Endothelial cell (in vitro differentiated cells): ENCODE measurements at regions not wholly inside any gene's neighbourhood (a gene's known extent, or its start where the extent isn't known, plus 50 kb on each side); places are given as distances from the start of the nearest gene placed in this dataset.
"Not testable (repeated sequence)": the region's sequence is repeated elsewhere in the genome, so short reads cannot be mapped to it uniquely, and the experiment has no call there.

Experiments used
- DNase-seq: peaks from one replicate; pipeline ENCODE4 v3.0.0; 2021; ENCODE audit warnings: low spot score
- H3K27ac Mint-ChIP-seq: one replicate; pipeline ENCODE4 v1.8.0; 2021; ENCODE audit warnings: mixed read lengths, inconsistent platforms; ENCODE audit not compliant: unreplicated experiment
- H3K27me3 Mint-ChIP-seq: one replicate; pipeline ENCODE4 v1.8.0; 2021; ENCODE audit warnings: mild to moderate bottlenecking, moderate library complexity, mixed read lengths, inconsistent platforms; ENCODE audit not compliant: unreplicated experiment
- H3K36me3 Mint-ChIP-seq: one replicate; pipeline ENCODE4 v1.8.0; 2021; ENCODE audit warnings: mild to moderate bottlenecking, low read depth, mixed read lengths, inconsistent platforms; ENCODE audit not compliant: unreplicated experiment
- H3K4me1 Mint-ChIP-seq: one replicate; pipeline ENCODE4 v1.8.0; 2021; ENCODE audit warnings: mild to moderate bottlenecking, mixed read lengths, inconsistent platforms; ENCODE audit not compliant: unreplicated experiment
- H3K4me3 Mint-ChIP-seq: one replicate; pipeline ENCODE4 v1.8.0; 2021; ENCODE audit warnings: mild to moderate bottlenecking, mixed read lengths, inconsistent platforms; ENCODE audit not compliant: unreplicated experiment
- H3K9me3 Mint-ChIP-seq: one replicate; pipeline ENCODE4 v1.8.0; 2021; ENCODE audit warnings: mixed read lengths, inconsistent platforms; ENCODE audit not compliant: unreplicated experiment
- TF ChIP-seq, protein P1 (sequence below): fragments of 200-600 bp; sonication (generic); IDR thresholded peaks from one replicate; pipeline ENCODE4 v1.5.0; 2021; ENCODE audit warnings: antibody characterized with exemption; ENCODE audit not compliant: unreplicated experiment

DNA sequence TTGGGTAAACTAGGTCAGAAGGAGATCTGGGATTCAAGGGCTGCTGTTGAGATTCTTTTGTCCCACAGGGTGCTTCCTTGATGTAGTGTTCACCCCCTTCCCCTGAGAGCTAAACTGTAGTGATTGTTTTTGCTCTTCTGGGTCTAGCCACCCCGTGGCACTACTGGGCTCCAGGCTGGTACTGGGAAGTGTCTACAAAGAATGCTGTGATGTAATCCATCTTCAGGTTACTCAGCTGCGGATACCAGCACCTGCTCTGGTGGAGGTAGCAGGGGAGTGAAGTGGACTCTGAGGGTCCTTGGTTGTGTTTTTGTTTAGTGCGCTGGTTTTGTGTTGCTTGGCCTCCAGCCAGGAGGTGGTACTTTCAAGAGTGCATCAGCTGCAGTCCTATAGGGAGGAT lies 365.5 kb downstream of the ZNF674 start:
- Mint-ChIP-seq H3K27ac (no peak overlapping the region), H3K4me1 (no peaks in the 10 kb centered on the region), H3K27me3 (peaks cover 2% of the 10 kb centered on the region), H3K4me3 (no peak overlapping the region), H3K36me3 (no peaks in the 10 kb centered on the region), H3K9me3 (no peaks in the 10 kb centered on the region)
- TF ChIP-seq, protein P1, sequence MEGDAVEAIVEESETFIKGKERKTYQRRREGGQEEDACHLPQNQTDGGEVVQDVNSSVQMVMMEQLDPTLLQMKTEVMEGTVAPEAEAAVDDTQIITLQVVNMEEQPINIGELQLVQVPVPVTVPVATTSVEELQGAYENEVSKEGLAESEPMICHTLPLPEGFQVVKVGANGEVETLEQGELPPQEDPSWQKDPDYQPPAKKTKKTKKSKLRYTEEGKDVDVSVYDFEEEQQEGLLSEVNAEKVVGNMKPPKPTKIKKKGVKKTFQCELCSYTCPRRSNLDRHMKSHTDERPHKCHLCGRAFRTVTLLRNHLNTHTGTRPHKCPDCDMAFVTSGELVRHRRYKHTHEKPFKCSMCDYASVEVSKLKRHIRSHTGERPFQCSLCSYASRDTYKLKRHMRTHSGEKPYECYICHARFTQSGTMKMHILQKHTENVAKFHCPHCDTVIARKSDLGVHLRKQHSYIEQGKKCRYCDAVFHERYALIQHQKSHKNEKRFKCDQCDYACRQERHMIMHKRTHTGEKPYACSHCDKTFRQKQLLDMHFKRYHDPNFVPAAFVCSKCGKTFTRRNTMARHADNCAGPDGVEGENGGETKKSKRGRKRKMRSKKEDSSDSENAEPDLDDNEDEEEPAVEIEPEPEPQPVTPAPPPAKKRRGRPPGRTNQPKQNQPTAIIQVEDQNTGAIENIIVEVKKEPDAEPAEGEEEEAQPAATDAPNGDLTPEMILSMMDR = no peak
- DNase-seq = no peak

DNA sequence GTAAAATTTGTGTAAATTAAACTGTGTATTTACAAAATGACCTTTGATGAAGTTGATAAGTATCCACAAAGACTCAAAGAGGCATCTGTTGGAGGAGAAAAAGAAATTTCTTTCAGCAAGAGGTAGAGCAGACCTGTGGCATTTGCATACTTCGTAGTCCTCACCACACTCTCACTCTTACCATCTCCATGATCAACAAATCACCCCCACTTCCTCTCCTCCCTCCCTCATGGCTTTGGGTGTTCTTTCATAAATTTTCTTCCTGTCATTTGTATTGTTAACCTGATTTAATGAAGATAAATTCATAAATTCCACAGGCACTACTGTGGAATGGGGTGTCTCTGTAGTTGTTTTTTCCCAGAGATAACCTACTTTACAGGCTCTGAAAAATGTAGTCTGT lies 366.5 kb downstream of the ZNF674 start:
- Mint-ChIP-seq H3K36me3 (no peaks in the 10 kb centered on the region), H3K9me3 (no peaks in the 10 kb centered on the region), H3K4me1 (no peaks in the 10 kb centered on the region), H3K4me3 (no peak overlapping the region), H3K27ac (no peak overlapping the region), H3K27me3 (peaks cover 2% of the 10 kb centered on the region)
- TF ChIP-seq, protein P1 = no peak
- DNase-seq = no peak

DNA sequence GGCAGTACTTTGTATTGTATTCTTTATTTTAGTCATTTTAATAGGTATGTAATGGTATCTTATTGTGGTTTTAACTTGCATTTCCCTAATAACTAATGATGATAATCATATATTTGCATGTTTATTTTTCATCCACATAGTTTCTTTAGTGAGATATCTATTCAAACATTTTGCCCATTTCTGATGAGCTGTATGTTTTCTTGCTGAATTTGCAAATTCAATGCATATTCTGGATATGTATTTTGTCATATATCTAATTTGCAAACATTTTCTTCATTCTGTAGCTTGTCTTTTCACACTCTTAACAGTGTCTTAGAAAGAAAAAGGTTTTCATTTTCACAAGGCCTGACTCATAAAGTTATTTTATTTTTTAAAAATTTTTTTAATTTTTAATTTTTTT lies 372.1 kb downstream of the ZNF674 start:
- H3K4me3 Mint-ChIP-seq = no peak overlapping the region
- H3K27me3 Mint-ChIP-seq = peaks cover 2% of the 10 kb centered on the region
- no peaks in the 10 kb centered on the region for H3K9me3 Mint-ChIP-seq
- H3K4me1 Mint-ChIP-seq = no peaks in the 10 kb centered on the region
- no peak for DNase-seq
- H3K27ac Mint-ChIP-seq = no peak overlapping the region
- H3K36me3 Mint-ChIP-seq = no peaks in the 10 kb centered on the region
- TF ChIP-seq, protein P1 = no peak

DNA sequence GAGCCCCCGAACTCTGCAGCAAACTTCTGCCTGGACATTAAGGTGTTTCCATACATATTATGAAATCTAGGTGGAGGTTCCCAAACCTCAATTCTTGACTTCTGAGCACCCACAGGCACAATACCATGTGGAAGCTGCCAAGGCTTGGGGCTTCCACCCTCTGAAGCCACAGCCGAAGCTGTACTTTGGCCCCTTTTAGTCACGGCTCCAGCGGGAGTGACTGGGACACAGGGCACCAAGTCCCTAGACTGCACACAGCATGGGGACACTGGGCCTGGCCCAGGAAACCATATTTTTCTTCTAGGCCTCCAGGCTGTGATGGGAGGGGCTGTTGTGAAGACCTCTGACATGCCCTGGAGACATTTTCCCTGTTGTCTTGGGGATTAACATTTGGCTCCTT lies 373.8 kb downstream of the ZNF674 start:
- not testable (repeated sequence) for H3K36me3 Mint-ChIP-seq, H3K27ac Mint-ChIP-seq, DNase-seq, H3K9me3 Mint-ChIP-seq, H3K27me3 Mint-ChIP-seq, H3K4me1 Mint-ChIP-seq, H3K4me3 Mint-ChIP-seq

DNA sequence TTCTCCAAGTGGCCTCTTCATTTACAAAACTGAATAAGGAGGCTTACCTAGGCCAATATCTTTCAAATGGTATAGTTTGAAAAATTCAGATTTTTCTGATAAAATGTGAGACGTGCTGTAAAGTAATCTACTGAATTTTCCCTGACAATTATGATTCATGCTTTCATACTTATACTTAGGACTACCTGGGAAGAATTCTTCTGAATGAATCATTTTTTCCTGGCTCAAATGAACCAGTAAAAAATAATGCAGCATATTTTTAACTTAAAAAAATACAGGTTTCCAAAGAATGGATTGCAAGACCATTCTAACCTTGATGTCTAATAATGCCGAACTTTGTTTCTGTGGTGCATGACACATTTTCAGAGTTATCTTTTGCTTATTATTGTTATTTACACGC lies 375.4 kb downstream of the ZNF674 start:
- Mint-ChIP-seq H3K9me3 (no peaks in the 10 kb centered on the region), H3K27ac (no peak overlapping the region), H3K4me1 (no peaks in the 10 kb centered on the region), H3K27me3 (no peaks in the 10 kb centered on the region), H3K4me3 (no peak overlapping the region), H3K36me3 (no peaks in the 10 kb centered on the region)
- TF ChIP-seq, protein P1 = no peak
- no peak for DNase-seq

DNA sequence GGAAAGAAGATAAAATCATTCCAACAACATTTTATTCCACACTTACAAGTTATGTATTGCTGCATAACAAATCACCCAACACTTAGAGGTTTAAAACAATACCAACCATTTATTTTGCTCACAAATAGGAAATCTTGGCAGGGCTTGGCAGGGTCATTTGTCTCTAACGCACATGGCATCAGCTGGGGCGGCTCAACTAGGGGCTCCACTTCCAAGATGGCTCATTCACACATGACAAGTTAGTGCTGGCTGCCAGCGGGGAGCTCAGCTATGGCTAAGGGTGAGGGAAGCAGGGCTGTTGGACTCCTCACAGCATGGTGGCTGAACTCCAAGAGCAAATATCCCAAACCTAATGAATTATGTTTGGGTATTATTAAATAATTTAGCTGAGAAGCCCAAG lies 377.0 kb downstream of the ZNF674 start:
- Mint-ChIP-seq H3K9me3 (no peaks in the 10 kb centered on the region), H3K4me1 (no peaks in the 10 kb centered on the region), H3K27ac (no peak overlapping the region), H3K4me3 (no peak overlapping the region), H3K27me3 (no peaks in the 10 kb centered on the region), H3K36me3 (no peaks in the 10 kb centered on the region)
- TF ChIP-seq, protein P1 = no peak
- no peak for DNase-seq
